PC-3 (cell line): ENCODE measurements at regions not wholly inside any gene's neighbourhood (a gene's known extent, or its start where the extent isn't known, plus 50 kb on each side); places are given as distances from the start of the nearest gene placed in this dataset.

ENCODE experiments used
- ATAC-seq: fragments of 200-7000 bp; cut with Tn5 transposase; 2 replicates; pipeline ENCODE4 v1.9.1; 2020; ENCODE audit warnings: mild to moderate bottlenecking, moderate library complexity
- BruUV-seq: library from RNA; stranded (reverse); fragments of 400-500 nt; replicated peaks from 2 replicates; lab custom pipeline; 2021; lab: Mats Ljungman, UMichigan
- CTCF ChIA-PET: fragments of 300-600 bp; sonication (Branson Sonifier 250); formaldehyde crosslinking; loops from one replicate; lab custom pipeline; 2022; ENCODE audit warnings: antibody characterized with exemption; lab: Charles Lee
- POLR2A ChIA-PET: fragments of 300-600 bp; sonication (Branson Sonifier 250); formaldehyde crosslinking; loops from one replicate; lab custom pipeline; 2022; ENCODE audit warnings: antibody characterized with exemption; ENCODE audit not compliant: unreplicated experiment; lab: Charles Lee
- DNase-seq: peaks from one replicate; pipeline ENCODE4 v3.0.0-alpha.2; 2015
- H2AFZ ChIP-seq: fragments of 300-600 bp; sonication (generic); 2 replicates; pipeline ENCODE4 v1.6.0; 2016; ENCODE audit warnings: antibody characterized with exemption, low read length
- H3F3A ChIP-seq: fragments of 300-600 bp; sonication (generic); one replicate; pipeline ENCODE4 v1.6.0; 2017; ENCODE audit warnings: antibody characterized with exemption, low read length, control low read depth, mild to moderate bottlenecking; ENCODE audit not compliant: unreplicated experiment
- H3K27ac ChIP-seq: fragments of 300-600 bp; sonication (generic); 2 replicates; pipeline ENCODE4 v1.5.1; 2016; ENCODE audit warnings: mild to moderate bottlenecking, low read length
- H3K27me3 ChIP-seq: fragments of 300-600 bp; sonication (generic); 2 replicates; pipeline ENCODE4 v1.6.1; 2016; ENCODE audit warnings: low read length, mixed read lengths
- H3K36me3 ChIP-seq: fragments of 300-600 bp; sonication (generic); 2 replicates; pipeline ENCODE4 v1.6.1; 2016; ENCODE audit warnings: low read depth, mixed run types, low read length, mixed read lengths
- H3K4me1 ChIP-seq: fragments of 300-600 bp; sonication (generic); 2 replicates; pipeline ENCODE4 v1.5.1; 2016; ENCODE audit warnings: low read length; ENCODE audit not compliant: insufficient read depth
- H3K4me2 ChIP-seq: fragments of 300-600 bp; sonication (generic); 2 replicates; pipeline ENCODE4 v1.6.0; 2016; ENCODE audit warnings: low read length
- H3K4me3 ChIP-seq: fragments of 300-600 bp; sonication (generic); 2 replicates; pipeline ENCODE4 v1.5.1; 2016; ENCODE audit warnings: mild to moderate bottlenecking, low read length, mixed read lengths
- H3K79me2 ChIP-seq: fragments of 300-600 bp; sonication (generic); 2 replicates; pipeline ENCODE4 v1.6.1; 2017; ENCODE audit warnings: low read length, mixed read lengths
- H3K9ac ChIP-seq: fragments of 300-600 bp; sonication (generic); 2 replicates; pipeline ENCODE4 v1.6.0; 2016; ENCODE audit warnings: mild to moderate bottlenecking, low read length
- H3K9me2 ChIP-seq: fragments of 300-600 bp; sonication (generic); replicated peaks from 2 replicates; pipeline ENCODE4 v1.6.1; 2016; ENCODE audit warnings: mixed run types, low read length, mixed read lengths
- H3K9me3 ChIP-seq: fragments of 300-600 bp; sonication (generic); 2 replicates; pipeline ENCODE4 v1.6.1; 2016; ENCODE audit warnings: low read length, mixed read lengths
- H4K20me1 ChIP-seq: fragments of 300-600 bp; sonication (generic); 2 replicates; pipeline ENCODE4 v1.6.1; 2016; ENCODE audit warnings: low read length, mixed read lengths
- EZH2 ChIP-seq: fragments of 300-600 bp; sonication (generic); IDR thresholded peaks from one replicate; pipeline ENCODE4 v1.6.1; 2017; ENCODE audit warnings: antibody characterized with exemption, mild to moderate bottlenecking, low read length; ENCODE audit not compliant: unreplicated experiment
- EZH2phosphoT487 ChIP-seq: fragments of 300-600 bp; sonication (generic); IDR thresholded peaks from 2 replicates; pipeline ENCODE4 v1.6.1; 2018; ENCODE audit warnings: mild to moderate bottlenecking, antibody characterized with exemption, low read length, borderline replicate concordance
- intact Hi-C: fragments of 100-400 bp; cut with micrococcal nuclease; formaldehyde crosslinking; loops from 2 replicates; pipeline ENCODE4 v1.9.0; 2023
- TF ChIP-seq, protein P1 (sequence below): fragments of 300-600 bp; sonication (generic); conservative IDR thresholded peaks from 2 replicates; pipeline ENCODE4 v1.5.1; 2017; ENCODE audit warnings: antibody characterized with exemption, low read depth, mild to moderate bottlenecking, low read length

DNA sequence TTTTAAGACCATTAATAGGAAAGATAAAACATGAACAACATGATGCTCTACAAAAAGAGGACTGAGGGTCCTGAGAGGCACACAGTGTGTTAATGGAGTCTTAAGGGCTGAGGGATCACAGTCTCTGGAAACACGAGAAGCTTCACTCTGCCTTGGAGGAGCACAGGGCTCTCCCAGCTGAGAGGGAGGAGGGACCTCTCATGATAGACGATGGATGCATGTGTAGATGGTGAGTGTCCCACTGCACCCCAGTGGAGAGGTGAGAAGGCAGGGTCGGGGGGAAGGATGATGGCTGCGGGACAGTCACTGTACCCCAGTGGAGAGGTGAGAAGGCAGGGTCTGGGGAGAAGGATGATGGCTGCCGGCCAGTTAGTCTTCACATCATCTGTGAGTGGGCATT lies 613.4 kb downstream of the IRX1 start:
- POLR2A ChIA-PET: no interaction called here
- no peaks in the 10 kb centered on the region for H3K27me3 ChIP-seq
- H3K4me2 ChIP-seq: no peak overlapping the region
- no peaks in the 10 kb centered on the region for H3K36me3 ChIP-seq
- no peaks in the 10 kb centered on the region for H3K4me1 ChIP-seq
- H4K20me1 ChIP-seq: no peaks in the 10 kb centered on the region
- H3K79me2 ChIP-seq: no peaks in the 10 kb centered on the region
- H3K27ac ChIP-seq: no peak overlapping the region
- H3F3A ChIP-seq: no peaks in the 10 kb centered on the region
- ATAC-seq: no peak
- CTCF ChIA-PET: no interaction called here
- H3K9me2 ChIP-seq: no peaks in the 10 kb centered on the region
- no peaks in the 10 kb centered on the region for H3K9me3 ChIP-seq
- no peak overlapping the region for H2AFZ ChIP-seq
- BruUV-seq: no TSS peak
- H3K4me3 ChIP-seq: no peak overlapping the region
- TF ChIP-seq EZH2: no peak
- no peak for TF ChIP-seq EZH2phosphoT487
- no peak for DNase-seq
- H3K9ac ChIP-seq: no peak overlapping the region
- intact Hi-C loops: no loop called here

DNA sequence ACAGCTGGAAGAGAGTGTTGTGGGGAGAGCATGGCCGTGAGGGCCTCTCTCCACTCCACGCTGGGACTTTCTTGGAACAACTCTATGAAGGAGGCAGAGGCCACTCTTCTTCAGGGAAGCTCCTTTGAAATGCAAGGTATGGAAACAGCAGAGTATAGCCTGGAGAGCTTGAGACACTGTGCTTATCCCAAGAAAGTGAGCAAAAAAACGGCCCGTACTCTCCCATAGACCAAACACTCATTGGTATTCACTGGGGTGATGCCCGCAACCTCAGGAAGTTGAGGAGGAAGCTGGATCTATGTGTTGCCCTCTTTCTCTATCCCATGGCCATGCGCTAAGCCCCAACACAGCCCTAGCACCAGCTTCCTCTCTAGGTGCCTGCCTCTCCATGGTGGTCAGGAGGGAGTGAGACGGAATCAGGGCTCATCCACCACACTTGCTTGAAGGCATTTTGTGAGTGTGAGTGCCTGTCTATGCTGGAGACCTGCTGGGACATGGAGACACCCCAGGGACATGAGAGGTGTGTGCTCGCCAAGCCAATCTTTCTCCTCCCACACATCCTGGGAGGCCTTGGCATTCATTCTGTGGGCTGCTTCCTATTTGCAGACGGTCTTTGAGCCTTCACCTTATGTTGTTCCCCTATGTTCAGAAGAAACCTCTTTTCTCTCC lies 616.6 kb downstream of the IRX1 start:
- H3K79me2 ChIP-seq: no peaks in the 10 kb centered on the region
- H3K9me3 ChIP-seq: 0 out of 2 replicates have a peak, but pooled peaks cover 2% of the 10 kb centered on the region
- DNase-seq (no peak), ATAC-seq (no peak)
- no peaks in the 10 kb centered on the region for H3K27me3 ChIP-seq
- H3K9me2 ChIP-seq: no peaks in the 10 kb centered on the region
- no peaks in the 10 kb centered on the region for H3K36me3 ChIP-seq
- H3F3A ChIP-seq: no peaks in the 10 kb centered on the region
- intact Hi-C loops: no loop called here
- no TSS peak for BruUV-seq
- H3K4me1 ChIP-seq: no peaks in the 10 kb centered on the region
- ChIA-PET POLR2A (no interaction called here), CTCF (no interaction called here)
- H3K9ac ChIP-seq: no peak overlapping the region
- H3K4me2 ChIP-seq: no peak overlapping the region
- H3K4me3 ChIP-seq: no peak overlapping the region
- no peaks in the 10 kb centered on the region for H4K20me1 ChIP-seq
- TF ChIP-seq EZH2: no peak
- H2AFZ ChIP-seq: no peak overlapping the region
- no peak overlapping the region for H3K27ac ChIP-seq

DNA sequence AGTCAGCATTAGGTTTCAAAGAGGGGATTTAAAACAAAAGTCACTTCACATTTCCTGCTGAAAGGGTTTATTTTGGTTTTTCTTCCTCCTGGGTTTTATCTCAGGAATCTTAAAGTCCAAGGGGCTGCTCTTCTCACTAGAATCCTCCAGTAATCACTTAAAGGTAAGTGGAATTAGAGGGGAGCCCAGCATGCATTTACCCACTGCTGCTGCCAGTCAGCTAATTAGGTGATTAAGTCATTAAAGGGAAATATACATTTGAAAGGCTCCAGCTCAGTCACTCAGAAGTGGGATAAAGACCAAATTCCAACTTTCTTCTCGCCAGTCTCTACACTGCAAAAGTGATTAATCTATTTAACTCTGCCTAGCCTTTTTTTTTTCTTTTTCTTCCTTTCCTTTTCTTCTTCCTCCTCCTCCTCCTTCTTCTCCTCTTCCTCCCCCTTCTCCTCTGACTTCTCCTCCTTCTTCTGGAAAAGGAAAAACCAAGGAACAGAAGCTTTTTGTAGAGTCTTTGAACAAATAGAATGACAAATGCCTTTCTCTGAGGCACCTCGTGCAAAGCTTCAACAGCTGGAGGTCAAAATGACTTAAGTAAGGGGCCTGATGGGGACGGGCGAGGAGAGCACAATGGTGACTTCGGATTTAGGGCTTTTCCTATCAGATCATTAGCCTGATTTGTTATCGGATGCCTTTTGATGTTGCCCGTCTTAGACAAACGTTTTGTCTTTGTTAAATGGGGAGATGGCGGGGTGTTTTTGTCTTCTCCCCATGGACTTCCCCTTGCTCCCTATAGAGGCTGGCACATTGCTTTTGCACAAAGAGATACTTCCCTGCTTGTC lies 617.6 kb downstream of the IRX1 start:
- Histone ChIP-seq H3F3A (no peaks in the 10 kb centered on the region), H2AFZ (no peak overlapping the region), H3K4me1 (no peaks in the 10 kb centered on the region), H3K36me3 (no peaks in the 10 kb centered on the region), H3K27me3 (no peaks in the 10 kb centered on the region), H4K20me1 (no peaks in the 10 kb centered on the region), H3K4me2 (no peak overlapping the region), H3K9ac (no peak overlapping the region), H3K4me3 (no peak overlapping the region), H3K9me3 (0 out of 2 replicates have a peak, but pooled peaks cover 6% of the 10 kb centered on the region), H3K27ac (no peak overlapping the region), H3K9me2 (no peaks in the 10 kb centered on the region), H3K79me2 (no peaks in the 10 kb centered on the region)
- TF ChIP-seq EZH2phosphoT487: no peak
- TF ChIP-seq EZH2: no peak
- TF ChIP-seq, protein P1, sequence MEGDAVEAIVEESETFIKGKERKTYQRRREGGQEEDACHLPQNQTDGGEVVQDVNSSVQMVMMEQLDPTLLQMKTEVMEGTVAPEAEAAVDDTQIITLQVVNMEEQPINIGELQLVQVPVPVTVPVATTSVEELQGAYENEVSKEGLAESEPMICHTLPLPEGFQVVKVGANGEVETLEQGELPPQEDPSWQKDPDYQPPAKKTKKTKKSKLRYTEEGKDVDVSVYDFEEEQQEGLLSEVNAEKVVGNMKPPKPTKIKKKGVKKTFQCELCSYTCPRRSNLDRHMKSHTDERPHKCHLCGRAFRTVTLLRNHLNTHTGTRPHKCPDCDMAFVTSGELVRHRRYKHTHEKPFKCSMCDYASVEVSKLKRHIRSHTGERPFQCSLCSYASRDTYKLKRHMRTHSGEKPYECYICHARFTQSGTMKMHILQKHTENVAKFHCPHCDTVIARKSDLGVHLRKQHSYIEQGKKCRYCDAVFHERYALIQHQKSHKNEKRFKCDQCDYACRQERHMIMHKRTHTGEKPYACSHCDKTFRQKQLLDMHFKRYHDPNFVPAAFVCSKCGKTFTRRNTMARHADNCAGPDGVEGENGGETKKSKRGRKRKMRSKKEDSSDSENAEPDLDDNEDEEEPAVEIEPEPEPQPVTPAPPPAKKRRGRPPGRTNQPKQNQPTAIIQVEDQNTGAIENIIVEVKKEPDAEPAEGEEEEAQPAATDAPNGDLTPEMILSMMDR: no peak
- BruUV-seq: no TSS peak
- DNase-seq: no peak
- CTCF ChIA-PET: no interaction called here
- POLR2A ChIA-PET: no interaction called here
- intact Hi-C loops: no loop called here
- no peak for ATAC-seq
